ENCODE measurements at regions not wholly inside any gene's neighbourhood (a gene's known extent, or its start where the extent isn't known, plus 50 kb on each side); places are given as distances from the start of the nearest gene placed in this dataset.

DNA sequence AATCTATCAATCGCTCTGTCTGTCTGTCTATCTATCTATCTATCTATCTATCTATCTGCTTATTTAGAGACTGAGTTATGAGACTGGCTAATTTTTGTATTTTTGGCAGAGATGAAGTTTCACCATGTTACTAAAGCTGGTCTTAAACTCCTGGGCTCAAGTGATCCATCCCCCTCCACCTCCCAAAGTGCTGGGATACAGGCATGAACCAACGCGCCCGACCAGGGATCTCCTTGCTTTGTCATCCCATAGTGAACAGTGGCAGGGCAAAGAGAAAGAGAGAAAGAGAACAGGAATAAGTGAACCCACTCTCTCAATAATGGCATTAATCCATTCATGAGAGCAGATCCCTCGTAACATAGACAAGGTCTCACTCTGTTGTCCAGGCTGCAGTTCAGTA lies 66.4 kb upstream of the DSP start:
- no peak for DNase-seq
- Histone ChIP-seq H3K27ac (no peak overlapping the region), H3K36me3 (ENCODE audit: low read depth, missing control alignments) (no peaks in the 10 kb centered on the region), H3K9me3 (no peaks in the 10 kb centered on the region), H3K4me3 (no peak overlapping the region), H3K27me3 (no peaks in the 10 kb centered on the region), H3K4me1 (no peaks in the 10 kb centered on the region)
- WGBS, 2 donors: 94 to 95% methylated on average over 5 of the region's 5 CpGs
- no peak for TF ChIP-seq POLR2A (IDR thresholded peaks at IDR 0.05)
- TF ChIP-seq, protein P1, sequence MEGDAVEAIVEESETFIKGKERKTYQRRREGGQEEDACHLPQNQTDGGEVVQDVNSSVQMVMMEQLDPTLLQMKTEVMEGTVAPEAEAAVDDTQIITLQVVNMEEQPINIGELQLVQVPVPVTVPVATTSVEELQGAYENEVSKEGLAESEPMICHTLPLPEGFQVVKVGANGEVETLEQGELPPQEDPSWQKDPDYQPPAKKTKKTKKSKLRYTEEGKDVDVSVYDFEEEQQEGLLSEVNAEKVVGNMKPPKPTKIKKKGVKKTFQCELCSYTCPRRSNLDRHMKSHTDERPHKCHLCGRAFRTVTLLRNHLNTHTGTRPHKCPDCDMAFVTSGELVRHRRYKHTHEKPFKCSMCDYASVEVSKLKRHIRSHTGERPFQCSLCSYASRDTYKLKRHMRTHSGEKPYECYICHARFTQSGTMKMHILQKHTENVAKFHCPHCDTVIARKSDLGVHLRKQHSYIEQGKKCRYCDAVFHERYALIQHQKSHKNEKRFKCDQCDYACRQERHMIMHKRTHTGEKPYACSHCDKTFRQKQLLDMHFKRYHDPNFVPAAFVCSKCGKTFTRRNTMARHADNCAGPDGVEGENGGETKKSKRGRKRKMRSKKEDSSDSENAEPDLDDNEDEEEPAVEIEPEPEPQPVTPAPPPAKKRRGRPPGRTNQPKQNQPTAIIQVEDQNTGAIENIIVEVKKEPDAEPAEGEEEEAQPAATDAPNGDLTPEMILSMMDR (IDR thresholded peaks at IDR 0.05): no peak
- intact Hi-C loops (cut with DNase I; ENCODE audit: low total_unique reads): no loop called here

DNA sequence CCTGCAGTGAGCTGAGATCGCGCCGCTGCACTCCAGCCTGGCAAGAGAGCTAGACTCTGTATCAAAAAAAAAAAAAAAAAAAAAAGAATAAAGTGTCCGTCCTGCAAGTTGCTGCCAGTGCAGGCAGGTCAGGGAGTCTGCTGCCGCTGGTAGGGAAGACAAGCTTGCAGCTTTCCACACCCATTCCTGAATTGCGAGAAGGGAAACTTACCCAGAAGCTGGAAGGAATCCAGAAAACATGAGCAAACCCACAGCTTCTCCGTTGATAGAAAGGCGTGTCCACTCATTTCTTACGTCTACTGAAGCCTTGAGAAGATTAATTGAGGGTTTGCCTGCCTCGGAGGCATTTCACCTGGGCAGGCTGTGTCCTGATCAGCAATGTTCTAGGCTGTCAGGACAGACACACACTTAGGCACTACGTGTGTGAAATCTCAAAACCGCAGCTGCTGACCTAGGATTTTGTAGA lies 61.6 kb upstream of the DSP start:
- H3K4me1 ChIP-seq: no peaks in the 10 kb centered on the region
- no peaks in the 10 kb centered on the region for H3K36me3 ChIP-seq (ENCODE audit: low read depth, missing control alignments)
- H3K9me3 ChIP-seq: no peaks in the 10 kb centered on the region
- no peak overlapping the region for H3K27ac ChIP-seq
- no peaks in the 10 kb centered on the region for H3K27me3 ChIP-seq
- intact Hi-C loops (cut with DNase I; ENCODE audit: low total_unique reads): no loop called here
- no peak for TF ChIP-seq POLR2A (IDR thresholded peaks at IDR 0.05)
- TF ChIP-seq, protein P1 (IDR thresholded peaks at IDR 0.05): no peak
- H3K4me3 ChIP-seq: no peak overlapping the region
- DNase-seq: no peak
- WGBS, 2 donors: 23 to 28% methylated on average over 12 of the region's 12 CpGs

DNA sequence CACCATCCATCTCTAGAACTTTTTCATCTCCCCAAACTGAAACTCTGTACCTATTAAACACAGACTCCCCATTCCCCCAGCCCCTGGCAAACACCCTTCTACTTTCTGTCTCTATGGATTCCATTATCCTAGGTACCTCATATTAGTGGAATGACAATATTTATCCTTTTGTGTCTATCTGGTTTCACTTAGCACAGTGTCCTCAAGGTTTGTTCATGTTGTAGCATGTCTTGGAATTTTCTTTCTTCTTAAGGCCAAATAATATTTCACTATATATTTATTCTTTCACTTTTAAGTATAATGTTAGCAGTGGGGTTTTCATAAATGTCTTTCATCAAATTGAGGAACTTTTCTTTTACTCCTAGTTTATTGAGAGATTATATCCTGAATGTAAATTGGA lies 56.8 kb upstream of the DSP start:
- no peaks in the 10 kb centered on the region for H3K9me3 ChIP-seq
- H3K4me3 ChIP-seq: no peak overlapping the region
- no peak overlapping the region for H3K27ac ChIP-seq
- H3K27me3 ChIP-seq: no peaks in the 10 kb centered on the region
- H3K36me3 ChIP-seq (ENCODE audit: low read depth, missing control alignments): no peaks in the 10 kb centered on the region
- no peak for TF ChIP-seq POLR2A (IDR thresholded peaks at IDR 0.05)
- TF ChIP-seq, protein P1 (IDR thresholded peaks at IDR 0.05): no peak
- intact Hi-C loops (cut with DNase I; ENCODE audit: low total_unique reads): no loop called here
- no peaks in the 10 kb centered on the region for H3K4me1 ChIP-seq
- DNase-seq: no peak

DNA sequence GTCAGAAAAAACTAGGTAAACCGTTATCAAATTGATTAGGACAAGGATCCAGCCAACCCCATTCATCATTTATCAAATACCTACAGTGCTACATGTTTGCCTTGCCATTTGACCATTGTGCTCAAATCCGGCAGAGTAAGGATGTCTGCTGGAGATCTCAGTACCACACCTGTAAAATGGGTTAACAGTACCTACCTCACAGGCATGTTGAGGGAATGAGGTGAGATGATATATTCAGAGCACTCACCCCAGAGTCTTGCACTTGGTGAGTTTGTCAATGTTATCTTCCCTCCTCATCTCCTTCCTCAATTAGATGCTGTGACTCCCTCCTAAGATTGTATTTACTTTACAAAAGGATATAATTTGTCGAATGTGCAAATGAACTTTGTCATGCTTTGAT lies 54.5 kb upstream of the DSP start:
- DNase-seq: no peak
- Histone ChIP-seq H3K9me3 (no peaks in the 10 kb centered on the region), H3K27ac (no peak overlapping the region), H3K27me3 (no peaks in the 10 kb centered on the region), H3K36me3 (ENCODE audit: low read depth, missing control alignments) (no peaks in the 10 kb centered on the region), H3K4me1 (no peaks in the 10 kb centered on the region), H3K4me3 (no peak overlapping the region)
- WGBS, 2 donors: 74 to 75% methylated on average over 3 of the region's 3 CpGs
- intact Hi-C loops (cut with DNase I; ENCODE audit: low total_unique reads): no loop called here
- TF ChIP-seq POLR2A (IDR thresholded peaks at IDR 0.05): no peak
- TF ChIP-seq, protein P1 (IDR thresholded peaks at IDR 0.05): no peak

DNA sequence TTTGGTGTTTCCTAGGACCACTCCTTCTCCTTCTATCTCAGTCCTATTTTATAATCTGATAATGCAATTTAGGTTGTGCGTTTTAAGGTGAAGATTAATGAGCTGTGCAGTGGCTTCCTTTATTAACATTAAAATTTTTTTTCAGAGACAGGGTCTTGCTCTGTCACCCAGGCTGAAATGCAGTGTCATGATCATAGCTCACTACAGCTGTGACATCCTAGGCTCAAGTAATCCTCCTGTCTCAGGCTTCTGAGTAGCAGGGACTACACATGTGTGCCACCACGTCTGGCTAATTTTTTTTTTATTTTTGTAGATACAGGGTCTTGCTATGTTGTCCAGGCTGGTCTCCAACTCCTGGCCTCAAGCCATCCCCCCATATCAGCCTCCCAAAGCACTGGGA lies 53.0 kb upstream of the DSP start:
- Histone ChIP-seq H3K4me3 (no peak overlapping the region), H3K4me1 (no peaks in the 10 kb centered on the region), H3K27me3 (no peaks in the 10 kb centered on the region), H3K27ac (no peak overlapping the region), H3K36me3 (ENCODE audit: low read depth, missing control alignments) (no peaks in the 10 kb centered on the region), H3K9me3 (no peaks in the 10 kb centered on the region)
- TF ChIP-seq, protein P1 (IDR thresholded peaks at IDR 0.05): no peak
- TF ChIP-seq POLR2A (IDR thresholded peaks at IDR 0.05): no peak
- intact Hi-C loops (cut with DNase I; ENCODE audit: low total_unique reads): no loop called here
- WGBS, 2 donors: 69 to 84% methylated on average over 2 of the region's 2 CpGs
- no peak for DNase-seq
